NT2/D1 (cell line): ENCODE measurements at regions not wholly inside any gene's neighbourhood (a gene's known extent, or its start where the extent isn't known, plus 50 kb on each side); places are given as distances from the start of the nearest gene placed in this dataset.

Experiments used
- DNase-seq: peaks from one replicate; pipeline ENCODE4 v3.0.0-alpha.2; 2011; ENCODE audit warnings: low read depth, low spot score
- H3K27me3 ChIP-seq: 2 replicates; pipeline ENCODE4 v1.6.0; 2011; ENCODE audit warnings: mild to moderate bottlenecking; ENCODE audit not compliant: insufficient read length, insufficient read depth
- H3K36me3 ChIP-seq: 2 replicates; pipeline ENCODE4 v1.6.1; 2011; ENCODE audit warnings: mild to moderate bottlenecking, low read length, mixed read lengths; ENCODE audit not compliant: insufficient read depth, insufficient read length
- H3K4me1 ChIP-seq: 2 replicates; pipeline ENCODE4 v1.5.1; 2011; ENCODE audit not compliant: insufficient read depth, insufficient read length
- H3K4me3 ChIP-seq: 2 replicates; pipeline ENCODE4 v1.5.1; 2011; ENCODE audit warnings: low read depth; ENCODE audit not compliant: insufficient read length
- H3K9ac ChIP-seq: 2 replicates; pipeline ENCODE4 v1.6.0; 2011; ENCODE audit warnings: low read depth; ENCODE audit not compliant: insufficient read length
- H3K9me3 ChIP-seq: 2 replicates; pipeline ENCODE4 v1.5.1; 2011; ENCODE audit warnings: mild to moderate bottlenecking, low read length; ENCODE audit not compliant: insufficient read depth
- SUZ12 ChIP-seq: IDR thresholded peaks from 2 replicates; pipeline ENCODE4 v1.6.1; 2011; ENCODE audit not compliant: insufficient read length, insufficient read depth; ENCODE audit errors: extremely low read depth
- YY1 ChIP-seq: IDR thresholded peaks from 2 replicates; pipeline ENCODE4 v1.6.1; 2011; ENCODE audit not compliant: insufficient read length, insufficient read depth
- ZNF274 ChIP-seq: IDR thresholded peaks from 2 replicates; pipeline ENCODE4 v1.6.1; 2011; ENCODE audit warnings: mild to moderate bottlenecking, low read depth, low read length

DNA sequence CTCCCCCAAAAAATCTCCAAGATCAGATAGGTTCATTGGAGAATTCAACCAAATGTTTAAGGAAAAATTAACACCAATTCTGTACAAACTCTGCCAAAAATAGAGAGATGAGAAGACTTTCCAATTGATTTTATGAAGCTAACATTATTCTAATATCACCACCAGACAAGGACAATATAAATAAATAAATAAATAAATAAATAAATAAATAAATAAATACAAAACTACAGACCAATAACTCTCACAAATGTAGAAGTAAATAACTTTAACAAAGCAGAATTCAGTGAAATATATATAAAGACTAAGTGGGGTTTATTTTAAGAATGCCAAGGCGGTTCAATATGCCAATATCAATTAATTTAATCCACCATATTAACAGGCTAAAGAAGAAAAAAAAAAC, 425.9 kb upstream of the GHITM start:
- DNase-seq, result no peak

GRCh38 chr10:83723080-83723479, 416.2 kb upstream of the GHITM start:
- no peaks in the 10 kb centered on the region for H3K36me3 ChIP-seq
- no peaks in the 10 kb centered on the region for H3K9me3 ChIP-seq
- TF ChIP-seq ZNF274 (no peak), SUZ12 (no peak), YY1 (no peak)
- H3K4me3 ChIP-seq, result no peak overlapping the region
- H3K4me1 ChIP-seq, result no peaks in the 10 kb centered on the region
- no peaks in the 10 kb centered on the region for H3K27me3 ChIP-seq
- H3K9ac ChIP-seq, result no peak overlapping the region
- DNase-seq, result no peak

More for the DNA sequence above, 425.9 kb upstream of the GHITM start:
- H3K4me1 ChIP-seq, result no peaks in the 10 kb centered on the region
- no peak overlapping the region for H3K9ac ChIP-seq
- H3K9me3 ChIP-seq, result no peaks in the 10 kb centered on the region
- H3K27me3 ChIP-seq, result no peaks in the 10 kb centered on the region
- no peaks in the 10 kb centered on the region for H3K36me3 ChIP-seq
- no peak overlapping the region for H3K4me3 ChIP-seq
- no peak for TF ChIP-seq YY1
- no peak for TF ChIP-seq ZNF274
- TF ChIP-seq SUZ12, result no peak

GRCh38 chr10:83724471-83725241, 414.7 kb upstream of the GHITM start:
- Histone ChIP-seq H3K4me1 (no peaks in the 10 kb centered on the region), H3K9me3 (no peaks in the 10 kb centered on the region), H3K27me3 (no peaks in the 10 kb centered on the region), H3K4me3 (no peak overlapping the region), H3K36me3 (no peaks in the 10 kb centered on the region), H3K9ac (no peak overlapping the region)
- no peak for TF ChIP-seq SUZ12
- no peak for TF ChIP-seq YY1
- TF ChIP-seq ZNF274, result no peak
- DNase-seq, result no peak

DNA sequence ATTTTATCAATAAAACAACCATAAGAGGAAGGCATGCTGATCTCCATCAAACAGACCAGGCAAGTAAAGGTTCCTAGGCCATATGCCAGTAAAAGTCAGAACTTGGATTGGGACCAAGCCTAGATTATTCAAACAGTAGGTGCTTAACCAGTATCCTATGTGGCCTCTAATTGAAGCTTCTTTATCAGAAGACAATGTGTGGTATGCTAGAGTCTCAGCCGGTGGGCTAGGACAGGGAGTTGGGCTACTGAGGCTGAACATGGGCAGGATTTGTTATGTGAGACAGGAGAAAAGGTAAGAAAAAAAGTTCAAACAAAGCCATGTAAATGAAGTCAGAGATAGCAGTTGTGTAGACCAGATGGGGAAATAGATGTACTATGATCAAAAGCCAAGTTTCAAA, 413.7 kb upstream of the GHITM start:
- Histone ChIP-seq H3K36me3 (no peaks in the 10 kb centered on the region), H3K4me3 (no peak overlapping the region), H3K9me3 (no peaks in the 10 kb centered on the region), H3K27me3 (no peaks in the 10 kb centered on the region), H3K9ac (no peak overlapping the region), H3K4me1 (no peaks in the 10 kb centered on the region)
- TF ChIP-seq SUZ12 (no peak), ZNF274 (no peak), YY1 (no peak)
- DNase-seq, result no peak

DNA sequence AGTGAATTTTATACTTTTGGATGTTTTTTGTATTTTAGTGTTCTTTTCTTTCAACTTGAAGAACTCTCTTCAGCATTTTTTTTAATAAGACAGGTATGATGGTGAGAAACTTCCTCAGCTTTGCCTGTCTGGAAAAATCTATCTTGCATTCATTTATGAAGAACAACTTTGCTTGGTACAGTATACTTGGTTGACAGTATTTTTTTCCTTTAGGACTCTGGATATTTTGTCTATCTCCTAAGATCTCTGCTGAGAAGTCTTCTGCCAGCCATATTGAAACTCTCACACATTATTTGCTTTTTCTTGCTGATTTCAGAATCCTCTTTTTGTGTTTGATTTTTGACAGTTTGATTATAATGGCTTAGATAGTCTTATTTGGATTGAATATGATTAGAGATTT, 405.0 kb upstream of the GHITM start:
- H3K4me3 ChIP-seq, result no peak overlapping the region
- H3K4me1 ChIP-seq, result no peaks in the 10 kb centered on the region
- no peaks in the 10 kb centered on the region for H3K27me3 ChIP-seq
- H3K9ac ChIP-seq, result no peak overlapping the region
- H3K36me3 ChIP-seq, result no peaks in the 10 kb centered on the region
- TF ChIP-seq SUZ12, result no peak
- H3K9me3 ChIP-seq, result peaks cover 5% of the 10 kb centered on the region; the same call in 1 of the 2 replicates
- no peak for DNase-seq

DNA sequence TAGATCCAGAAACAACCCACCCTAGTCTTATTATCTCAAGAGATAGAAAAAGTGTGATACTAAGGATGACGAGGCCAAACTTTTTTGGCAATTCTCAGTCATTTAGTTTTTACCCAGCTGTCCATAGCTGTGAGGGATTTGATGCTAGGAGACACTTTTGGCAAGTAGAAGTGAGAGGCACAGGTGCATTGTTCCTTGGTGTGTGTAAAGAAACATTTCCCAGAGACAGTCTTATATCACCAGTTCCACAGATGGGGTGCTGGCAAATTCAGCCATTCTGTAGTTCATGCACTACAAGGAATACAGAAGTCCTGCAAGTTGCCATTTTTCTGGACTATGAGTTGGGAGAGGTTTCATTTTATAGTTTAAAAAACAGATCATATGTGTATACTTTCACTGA, 403.3 kb upstream of the GHITM start:
- DNase-seq, result no peak
- Histone ChIP-seq H3K4me3 (no peak overlapping the region), H3K9me3 (peaks cover 17% of the 10 kb centered on the region; the same call in 1 of the 2 replicates), H3K4me1 (no peaks in the 10 kb centered on the region), H3K36me3 (no peaks in the 10 kb centered on the region), H3K9ac (no peak overlapping the region), H3K27me3 (no peaks in the 10 kb centered on the region)
- TF ChIP-seq YY1, result no peak
- no peak for TF ChIP-seq ZNF274
- no peak for TF ChIP-seq SUZ12

GRCh38 chr10:83750604-83751003, 388.7 kb upstream of the GHITM start:
- TF ChIP-seq ZNF274, result no peak
- TF ChIP-seq YY1, result no peak
- no peak for TF ChIP-seq SUZ12
- Histone ChIP-seq H3K36me3 (no peaks in the 10 kb centered on the region), H3K27me3 (peaks cover 5% of the 10 kb centered on the region), H3K9me3 (no peaks in the 10 kb centered on the region), H3K9ac (no peak overlapping the region), H3K4me3 (no peak overlapping the region), H3K4me1 (no peaks in the 10 kb centered on the region)
- DNase-seq, result no peak

- no peak overlapping the region for H3K4me3 ChIP-seq
- no peak for DNase-seq
- no peaks in the 10 kb centered on the region for H3K9me3 ChIP-seq
- TF ChIP-seq SUZ12, result no peak
- TF ChIP-seq ZNF274, result no peak
- TF ChIP-seq YY1, result no peak
- H3K4me1 ChIP-seq, result no peaks in the 10 kb centered on the region
- H3K9ac ChIP-seq, result no peak overlapping the region
- peaks cover 24% of the 10 kb centered on the region for H3K27me3 ChIP-seq
- H3K36me3 ChIP-seq, result no peaks in the 10 kb centered on the region
These were observed 385.8 kb upstream of the GHITM start for GRCh38 chr10:83753490-83753889.
